ENCODE measurements at regions not wholly inside any gene's neighbourhood (a gene's known extent, or its start where the extent isn't known, plus 50 kb on each side); places are given as distances from the start of the nearest gene placed in this dataset.

DNA sequence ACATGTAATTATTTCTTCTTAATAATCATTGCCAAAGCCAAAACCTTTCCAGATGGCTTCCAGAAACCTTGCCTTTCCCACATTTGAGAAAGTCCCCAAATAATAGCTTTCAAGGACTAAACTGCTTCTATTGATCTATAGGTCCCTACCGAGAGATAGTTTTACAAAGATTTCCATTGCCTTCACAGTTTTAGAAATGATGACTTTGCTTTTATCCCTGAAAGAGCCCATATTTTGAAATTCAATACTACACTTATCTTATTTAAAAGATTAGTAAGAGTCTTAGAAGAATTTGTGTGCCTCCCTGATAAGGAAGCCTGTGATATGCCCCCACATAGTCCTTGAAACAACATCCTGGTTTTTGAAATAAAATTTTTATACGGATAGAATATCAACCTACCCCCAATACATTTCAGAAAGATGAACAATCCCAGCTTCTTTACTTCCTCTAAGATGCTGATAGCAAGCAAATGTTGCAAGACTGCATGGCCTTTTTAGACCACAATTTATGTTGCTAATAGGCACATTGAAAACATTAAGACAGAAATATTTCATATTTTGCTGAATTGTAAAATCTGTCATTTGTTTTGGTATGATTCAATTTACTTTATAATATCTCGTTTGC lies 146.3 kb downstream of the TMCO5A start:
- H3K4me3 ChIP-seq (ENCODE audit: low read depth, low read length) = no peak overlapping the region
- TF ChIP-seq, protein P1, sequence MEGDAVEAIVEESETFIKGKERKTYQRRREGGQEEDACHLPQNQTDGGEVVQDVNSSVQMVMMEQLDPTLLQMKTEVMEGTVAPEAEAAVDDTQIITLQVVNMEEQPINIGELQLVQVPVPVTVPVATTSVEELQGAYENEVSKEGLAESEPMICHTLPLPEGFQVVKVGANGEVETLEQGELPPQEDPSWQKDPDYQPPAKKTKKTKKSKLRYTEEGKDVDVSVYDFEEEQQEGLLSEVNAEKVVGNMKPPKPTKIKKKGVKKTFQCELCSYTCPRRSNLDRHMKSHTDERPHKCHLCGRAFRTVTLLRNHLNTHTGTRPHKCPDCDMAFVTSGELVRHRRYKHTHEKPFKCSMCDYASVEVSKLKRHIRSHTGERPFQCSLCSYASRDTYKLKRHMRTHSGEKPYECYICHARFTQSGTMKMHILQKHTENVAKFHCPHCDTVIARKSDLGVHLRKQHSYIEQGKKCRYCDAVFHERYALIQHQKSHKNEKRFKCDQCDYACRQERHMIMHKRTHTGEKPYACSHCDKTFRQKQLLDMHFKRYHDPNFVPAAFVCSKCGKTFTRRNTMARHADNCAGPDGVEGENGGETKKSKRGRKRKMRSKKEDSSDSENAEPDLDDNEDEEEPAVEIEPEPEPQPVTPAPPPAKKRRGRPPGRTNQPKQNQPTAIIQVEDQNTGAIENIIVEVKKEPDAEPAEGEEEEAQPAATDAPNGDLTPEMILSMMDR (IDR thresholded peaks at IDR 0.05; ENCODE audit: borderline replicate concordance, insufficient read depth, low read depth, low read length) = no peak

DNA sequence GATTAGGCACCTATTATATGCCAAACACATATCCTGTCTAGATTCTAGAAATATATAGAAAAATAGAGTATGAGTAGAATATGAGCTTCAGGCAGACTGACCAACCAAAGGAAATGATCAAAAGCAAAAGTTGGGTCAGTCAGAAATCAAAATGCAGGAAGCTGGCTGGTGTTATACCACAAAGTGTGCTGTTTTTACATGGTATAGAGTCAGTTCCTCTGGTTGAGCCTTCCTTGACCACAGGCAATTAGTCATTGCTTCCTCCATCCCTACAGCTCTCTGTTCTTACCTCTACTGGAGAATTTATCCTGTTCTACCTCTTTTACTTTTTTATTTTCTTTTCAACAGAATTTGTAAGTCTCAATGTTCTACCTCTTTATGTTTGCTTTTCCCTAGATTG lies 149.8 kb downstream of the TMCO5A start:
- TF ChIP-seq, protein P1 (IDR thresholded peaks at IDR 0.05; ENCODE audit: borderline replicate concordance, insufficient read depth, low read depth, low read length) = no peak
- H3K4me3 ChIP-seq (ENCODE audit: low read depth, low read length) = no peak overlapping the region

DNA sequence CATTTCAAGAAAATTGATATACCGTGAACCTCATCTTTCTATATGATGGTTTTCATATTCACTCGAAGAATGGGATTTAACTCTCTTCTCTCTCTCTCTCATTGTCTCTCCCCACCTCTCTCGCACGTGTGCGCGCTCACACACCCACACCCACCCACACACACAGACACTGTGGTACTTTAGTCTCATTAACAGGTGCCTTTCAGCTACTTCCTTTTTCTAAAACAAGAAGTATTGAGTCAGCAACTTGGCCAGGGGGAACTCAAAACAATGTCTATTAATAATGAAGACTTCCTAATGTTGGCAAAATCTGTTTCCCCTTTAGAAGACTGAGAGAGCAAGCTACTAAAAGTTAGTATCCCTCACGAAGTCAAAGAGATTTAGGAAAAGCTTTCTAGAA lies 150.7 kb downstream of the TMCO5A start:
- no peak overlapping the region for H3K4me3 ChIP-seq (ENCODE audit: low read depth, low read length)
- TF ChIP-seq, protein P1 (IDR thresholded peaks at IDR 0.05; ENCODE audit: borderline replicate concordance, insufficient read depth, low read depth, low read length) = no peak

DNA sequence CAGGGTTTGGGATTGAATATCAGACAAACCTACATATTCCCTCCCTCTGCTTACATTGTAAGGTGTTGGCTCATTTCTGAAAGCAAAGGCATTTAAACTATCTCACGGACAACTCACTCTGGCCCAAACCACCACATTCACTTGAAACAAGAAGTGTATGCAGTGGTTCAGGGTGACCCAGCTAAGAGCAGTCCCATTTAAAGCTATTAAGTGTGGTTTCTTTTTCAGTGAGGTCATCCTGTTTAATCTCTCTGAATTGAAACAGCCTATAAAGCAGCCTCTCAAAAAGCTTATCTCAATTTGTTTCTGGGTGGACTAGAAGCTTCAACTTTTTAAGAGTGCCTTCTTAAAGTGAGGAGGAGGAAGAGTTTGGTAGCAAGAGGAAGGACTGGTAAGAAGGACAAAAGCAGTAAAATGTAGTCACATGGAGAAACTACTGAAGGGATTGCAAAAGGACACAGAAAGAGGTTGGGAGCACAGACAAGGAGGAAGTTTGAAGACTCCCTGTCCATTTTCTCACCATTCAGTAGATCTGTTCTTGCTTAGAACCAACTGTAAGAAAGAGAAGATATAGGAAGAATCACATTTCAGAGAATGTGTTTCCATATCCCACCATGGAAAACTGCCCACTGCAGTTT lies 151.6 kb downstream of the TMCO5A start:
- TF ChIP-seq, protein P1 (IDR thresholded peaks at IDR 0.05; ENCODE audit: borderline replicate concordance, insufficient read depth, low read depth, low read length) = no peak
- H3K4me3 ChIP-seq (ENCODE audit: low read depth, low read length) = no peak overlapping the region

DNA sequence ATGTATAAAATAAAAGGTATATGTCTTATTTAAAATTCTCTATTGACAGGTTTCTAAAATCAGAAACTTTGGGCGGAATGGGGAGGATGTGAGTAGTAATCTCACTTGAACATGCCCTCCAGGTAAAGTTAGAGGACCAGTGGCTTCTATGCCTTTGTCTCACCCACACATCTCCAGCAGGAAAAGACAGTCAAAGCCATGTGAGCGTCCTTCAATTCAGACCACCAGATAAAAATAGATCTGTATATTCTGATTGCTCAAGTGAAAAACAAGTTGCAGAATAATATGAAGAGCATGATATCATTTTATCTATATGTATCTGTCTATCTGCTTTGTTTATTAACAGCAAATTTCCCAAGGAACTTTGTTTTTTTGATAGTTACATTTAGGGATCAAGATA lies 152.2 kb downstream of the TMCO5A start:
- no peak overlapping the region for H3K4me3 ChIP-seq (ENCODE audit: low read depth, low read length)
- TF ChIP-seq, protein P1 (IDR thresholded peaks at IDR 0.05; ENCODE audit: borderline replicate concordance, insufficient read depth, low read depth, low read length) = no peak

- no peak overlapping the region for H3K4me3 ChIP-seq (ENCODE audit: low read depth, low read length)
These were observed 154.5 kb downstream of the TMCO5A start for GRCh38 chr15:38088971-38089370.

More at GRCh38 chr15:38088971-38089370, 154.5 kb downstream of the TMCO5A start:
- TF ChIP-seq, protein P1 (IDR thresholded peaks at IDR 0.05; ENCODE audit: borderline replicate concordance, insufficient read depth, low read depth, low read length) = no peak

Measured in GM12875 (cell line).